Naive thymus-derived CD4-positive, alpha-beta T cell (primary cell): ENCODE measurements at regions not wholly inside any gene's neighbourhood (a gene's known extent, or its start where the extent isn't known, plus 50 kb on each side); places are given as distances from the start of the nearest gene placed in this dataset.

Experiments used
- ATAC-seq: fragments of 150-1000 bp; cut with Tn5 transposase; 2 replicates; pipeline ENCODE4 v1.10.0; 2021; ENCODE audit warnings: mild to moderate bottlenecking, moderate library complexity
- CTCF ChIA-PET: fragments of 350-600 bp; sonication (Branson Sonifier 250); formaldehyde crosslinking; loops from one replicate; lab custom pipeline; 2021; ENCODE audit warnings: antibody characterized with exemption; lab: Charles Lee
- POLR2A ChIA-PET: fragments of 350-600 bp; sonication (Branson Sonifier 250); formaldehyde crosslinking; loops from one replicate; lab custom pipeline; 2021; ENCODE audit warnings: antibody characterized with exemption, inconsistent platforms; lab: Charles Lee
- DNase-seq, 9 donors: peaks; one replicate each; pipeline versions ENCODE4 v3.0.0 to v3.0.0-alpha.2; 2020 to 2022; ENCODE audit warnings: mixed read lengths in 1 of 9
- H3K27ac ChIP-seq: one replicate; pipeline ENCODE4 v1.7.0; 2013; ENCODE audit warnings: mild to moderate bottlenecking, low read depth, low read length, moderate library complexity
- H3K27me3 ChIP-seq, 2 donors: one replicate each; pipeline ENCODE4 v1.7.0; 2013; ENCODE audit warnings: low read length in 2 of 2, mild to moderate bottlenecking in 2 of 2, moderate library complexity in 2 of 2; ENCODE audit not compliant: control insufficient read depth in 2 of 2, insufficient read depth in 2 of 2
- H3K36me3 ChIP-seq, 3 experiments: 1 replicate in 2 of 3; 2 replicates in 1 of 3; pipeline ENCODE4 v1.7.0; 2013; ENCODE audit warnings: low read length in 3 of 3, mild to moderate bottlenecking in 3 of 3, moderate library complexity in 1 of 3; ENCODE audit not compliant: insufficient read depth in 3 of 3, control insufficient read depth in 2 of 3
- H3K4me1 ChIP-seq, 2 donors: one replicate each; pipeline ENCODE4 v1.7.0; 2013; ENCODE audit warnings: low read length in 2 of 2, mild to moderate bottlenecking in 2 of 2, moderate library complexity in 1 of 2; ENCODE audit not compliant: control insufficient read depth in 2 of 2, insufficient read depth in 2 of 2
- H3K4me3 ChIP-seq: 2 replicates; pipeline ENCODE4 v1.7.0; 2013; ENCODE audit warnings: mild to moderate bottlenecking, low read length
- H3K9me3 ChIP-seq, 3 experiments: 1 replicate in 2 of 3; 2 replicates in 1 of 3; pipeline ENCODE4 v1.7.0; 2013; ENCODE audit warnings: low read length in 3 of 3; ENCODE audit not compliant: control insufficient read depth in 2 of 3
- H3K27ac Mint-ChIP-seq, 9 donors: one replicate each; pipeline ENCODE4 v1.8.0; 2020 to 2022; ENCODE audit warnings: mixed read lengths in 9 of 9, mild to moderate bottlenecking in 8 of 9, moderate library complexity in 5 of 9, inconsistent platforms in 2 of 9
- H3K27me3 Mint-ChIP-seq, 5 donors: one replicate each; pipeline ENCODE4 v1.8.0; 2021 to 2022; ENCODE audit warnings: mixed read lengths in 5 of 5, mild to moderate bottlenecking in 1 of 5
- H3K36me3 Mint-ChIP-seq, 5 donors: one replicate each; pipeline ENCODE4 v1.8.0; 2020 to 2022; ENCODE audit warnings: mixed read lengths in 5 of 5, mild to moderate bottlenecking in 3 of 5, inconsistent platforms in 1 of 5
- H3K4me1 Mint-ChIP-seq, 7 donors: one replicate each; pipeline ENCODE4 v1.8.0; 2020 to 2022; ENCODE audit warnings: mixed read lengths in 7 of 7, mild to moderate bottlenecking in 3 of 7, inconsistent platforms in 1 of 7
- H3K4me3 Mint-ChIP-seq, 10 donors: one replicate each; pipeline ENCODE4 v1.8.0; 2020 to 2022; ENCODE audit warnings: mild to moderate bottlenecking in 10 of 10, mixed read lengths in 10 of 10, moderate library complexity in 6 of 10, inconsistent platforms in 2 of 10
- H3K9me3 Mint-ChIP-seq, 11 donors: one replicate each; pipeline ENCODE4 v1.8.0; 2020 to 2022; ENCODE audit warnings: mixed read lengths in 11 of 11, mild to moderate bottlenecking in 4 of 11, inconsistent platforms in 1 of 11, moderate library complexity in 1 of 11
- intact Hi-C, 2 donors: fragments of 100-400 bp; cut with micrococcal nuclease; formaldehyde crosslinking; loops; one replicate each; pipeline ENCODE4 v1.15.1; 2023

- Mint-ChIP-seq H3K9me3 (peaks cover 2 to 35% (median 5%) of the 10 kb centered on the region in 11 donors), H3K27ac (no peak overlapping the region), H3K36me3 (no peaks in the 10 kb centered on the region), H3K4me3 (no peak overlapping the region), H3K4me1 (no peaks in the 10 kb centered on the region), H3K27me3 (no peaks in the 10 kb centered on the region)
- ChIA-PET POLR2A (no interaction called here), CTCF (no interaction called here)
- DNase-seq (no peak), ATAC-seq (no peak)
- intact Hi-C loops = no loop called here
- Histone ChIP-seq H3K4me3 (no peak overlapping the region), H3K27ac (no peak overlapping the region), H3K9me3 (no peaks in the 10 kb centered on the region), H3K4me1 (no peaks in the 10 kb centered on the region), H3K27me3 (no peaks in the 10 kb centered on the region), H3K36me3 (no peaks in the 10 kb centered on the region)
Observed at GRCh38 chr3:95218484-95218883, 1155.6 kb downstream of the NSUN3 start.

GRCh38 chr3:95226437-95226836 is 1163.6 kb downstream of the NSUN3 start:
- intact Hi-C loops = no loop called here
- no peak overlapping the region for H3K27ac Mint-ChIP-seq
- ChIA-PET POLR2A (no interaction called here), CTCF (no interaction called here)
- no peaks in the 10 kb centered on the region for H3K27me3 ChIP-seq
- H3K4me1 ChIP-seq = no peaks in the 10 kb centered on the region
- H3K27me3 Mint-ChIP-seq = no peaks in the 10 kb centered on the region
- H3K9me3 Mint-ChIP-seq = peaks cover 5 to 47% (median 13%) of the 10 kb centered on the region in 11 donors
- H3K4me3 Mint-ChIP-seq = no peak overlapping the region
- no peaks in the 10 kb centered on the region for H3K4me1 Mint-ChIP-seq
- DNase-seq = no peak
- H3K4me3 ChIP-seq = no peak overlapping the region
- no peak for ATAC-seq
- peaks cover 0 to 8% (median 0%) of the 10 kb centered on the region in 5 donors for H3K36me3 Mint-ChIP-seq
- H3K27ac ChIP-seq = no peak overlapping the region
- no peaks in the 10 kb centered on the region for H3K9me3 ChIP-seq
- H3K36me3 ChIP-seq = no peaks in the 10 kb centered on the region

- ATAC-seq (no peak), DNase-seq (no peak)
- Mint-ChIP-seq H3K9me3 (peaks cover 5 to 43% (median 13%) of the 10 kb centered on the region in 11 donors), H3K36me3 (peaks cover 0 to 8% (median 0%) of the 10 kb centered on the region in 5 donors), H3K4me1 (no peaks in the 10 kb centered on the region), H3K4me3 (no peak overlapping the region), H3K27me3 (no peaks in the 10 kb centered on the region), H3K27ac (no peak overlapping the region)
- Histone ChIP-seq H3K4me1 (no peaks in the 10 kb centered on the region), H3K36me3 (no peaks in the 10 kb centered on the region), H3K9me3 (no peaks in the 10 kb centered on the region), H3K27me3 (no peaks in the 10 kb centered on the region), H3K4me3 (no peak overlapping the region), H3K27ac (no peak overlapping the region)
- intact Hi-C loops = no loop called here
- ChIA-PET POLR2A (no interaction called here), CTCF (no interaction called here)
Observed at GRCh38 chr3:95227092-95227491, 1164.2 kb downstream of the NSUN3 start.

GRCh38 chr3:95228416-95228815 is 1165.6 kb downstream of the NSUN3 start:
- no peaks in the 10 kb centered on the region for H3K27me3 Mint-ChIP-seq
- H3K4me1 Mint-ChIP-seq = no peaks in the 10 kb centered on the region
- intact Hi-C loops = no loop called here
- H3K9me3 Mint-ChIP-seq = peaks cover 5 to 32% (median 15%) of the 10 kb centered on the region in 11 donors
- H3K4me1 ChIP-seq = no peaks in the 10 kb centered on the region
- DNase-seq = no peak
- H3K27ac Mint-ChIP-seq = no peak overlapping the region
- ATAC-seq = no peak
- H3K36me3 Mint-ChIP-seq = peaks cover 0 to 8% (median 0%) of the 10 kb centered on the region in 5 donors
- POLR2A ChIA-PET = no interaction called here
- H3K9me3 ChIP-seq = no peaks in the 10 kb centered on the region
- no peak overlapping the region for H3K4me3 Mint-ChIP-seq
- no peak overlapping the region for H3K4me3 ChIP-seq
- no peaks in the 10 kb centered on the region for H3K27me3 ChIP-seq
- H3K36me3 ChIP-seq = no peaks in the 10 kb centered on the region
- H3K27ac ChIP-seq = no peak overlapping the region
- CTCF ChIA-PET = no interaction called here

GRCh38 chr3:95235916-95236315 is 1173.1 kb downstream of the NSUN3 start:
- ChIA-PET CTCF (no interaction called here), POLR2A (no interaction called here)
- DNase-seq (no peak), ATAC-seq (no peak)
- Mint-ChIP-seq H3K4me1 (no peaks in the 10 kb centered on the region), H3K27me3 (no peaks in the 10 kb centered on the region), H3K4me3 (no peak overlapping the region), H3K36me3 (no peaks in the 10 kb centered on the region), H3K27ac (no peak overlapping the region), H3K9me3 (peaks cover 0 to 22% (median 10%) of the 10 kb centered on the region in 11 donors)
- no peaks in the 10 kb centered on the region for H3K4me1 ChIP-seq
- H3K27ac ChIP-seq = no peak overlapping the region
- intact Hi-C loops = no loop called here
- no peaks in the 10 kb centered on the region for H3K27me3 ChIP-seq
- no peak overlapping the region for H3K4me3 ChIP-seq
- no peaks in the 10 kb centered on the region for H3K9me3 ChIP-seq
- no peaks in the 10 kb centered on the region for H3K36me3 ChIP-seq

- POLR2A ChIA-PET = no interaction called here
- no peaks in the 10 kb centered on the region for H3K27me3 Mint-ChIP-seq
Observed at GRCh38 chr3:95237783-95238182, 1174.9 kb downstream of the NSUN3 start.

GRCh38 chr3:95240395-95240794 is 1177.5 kb downstream of the NSUN3 start:
- Histone ChIP-seq H3K4me1 (no peaks in the 10 kb centered on the region), H3K27ac (no peak overlapping the region), H3K4me3 (no peak overlapping the region), H3K36me3 (no peaks in the 10 kb centered on the region), H3K27me3 (no peaks in the 10 kb centered on the region), H3K9me3 (no peaks in the 10 kb centered on the region)
- ATAC-seq = no peak
- ChIA-PET POLR2A (interaction anchor here (0.6 kb wide), 1 partner anchor 106 kb away, joined by 3 read pairs; no protein-coding TSS in a partner anchor), CTCF (no interaction called here)
- no peaks in the 10 kb centered on the region for H3K36me3 Mint-ChIP-seq
- H3K27me3 Mint-ChIP-seq = no peaks in the 10 kb centered on the region
- H3K9me3 Mint-ChIP-seq = peaks cover 0 to 30% (median 8%) of the 10 kb centered on the region in 11 donors
- intact Hi-C loops = no loop called here
- no peak overlapping the region for H3K27ac Mint-ChIP-seq
- no peak overlapping the region for H3K4me3 Mint-ChIP-seq
- H3K4me1 Mint-ChIP-seq = no peaks in the 10 kb centered on the region
- DNase-seq = no peak

More at GRCh38 chr3:95237783-95238182, 1174.9 kb downstream of the NSUN3 start:
- no peaks in the 10 kb centered on the region for H3K36me3 ChIP-seq
- Mint-ChIP-seq H3K4me3 (no peak overlapping the region), H3K27ac (no peak overlapping the region), H3K36me3 (no peaks in the 10 kb centered on the region), H3K9me3 (peaks cover 0 to 22% (median 13%) of the 10 kb centered on the region in 11 donors), H3K4me1 (no peaks in the 10 kb centered on the region)
- DNase-seq (no peak), ATAC-seq (no peak)
- CTCF ChIA-PET = no interaction called here
- no peaks in the 10 kb centered on the region for H3K4me1 ChIP-seq
- intact Hi-C loops = no loop called here
- no peak overlapping the region for H3K27ac ChIP-seq
- no peaks in the 10 kb centered on the region for H3K9me3 ChIP-seq
- H3K27me3 ChIP-seq = no peaks in the 10 kb centered on the region
- no peak overlapping the region for H3K4me3 ChIP-seq
